ENCODE measurements at regions not wholly inside any gene's neighbourhood (a gene's known extent, or its start where the extent isn't known, plus 50 kb on each side); places are given as distances from the start of the nearest gene placed in this dataset.

GRCh38 chr14:80133457-80133856 lies 77.8 kb downstream of the DIO2 start:
- no peak for TF ChIP-seq SPI1 (IDR thresholded peaks at IDR 0.05; ENCODE audit: borderline replicate concordance, low read depth, low read length)
- TF ChIP-seq ZBTB33 (CRISPR knock-in tag; IDR thresholded peaks at IDR 0.05) = no peak
- TF ChIP-seq NEUROD1 (IDR thresholded peaks at IDR 0.05; ENCODE audit: borderline replicate concordance, low read depth, low read length, partially characterized antibody) = no peak
- no peak for TF ChIP-seq CTCF (IDR thresholded peaks at IDR 0.05 in 2 of 3, conservative IDR thresholded peaks at IDR 0.05 in 1 of 3; ENCODE audit: insufficient read depth in 2 of 3, low read depth in 1 of 3, low read length in 3 of 3)
- no peak for TF ChIP-seq ESRRB (CRISPR knock-in tag; IDR thresholded peaks at IDR 0.05; ENCODE audit: borderline replicate concordance)
